ENCODE measurements at regions not wholly inside any gene's neighbourhood (a gene's known extent, or its start where the extent isn't known, plus 50 kb on each side); places are given as distances from the start of the nearest gene placed in this dataset.

- TF ChIP-seq PAX5 (IDR thresholded peaks at IDR 0.05; ENCODE audit: insufficient read depth, low read length, severe bottlenecking) (no peak), POLR2AphosphoS5 (IDR thresholded peaks at IDR 0.05; ENCODE audit: low read depth, low read length) (no peak), POLR2A (IDR thresholded peaks at IDR 0.05; ENCODE audit: low read depth, low read length) (no peak), SPI1 (IDR thresholded peaks at IDR 0.05; ENCODE audit: low read depth, low read length) (no peak)
These were observed 209.3 kb upstream of the PRNP start for GRCh38 chr20:4476903-4477500.
